Rectal smooth muscle tissue (tissue), 1 donor: ENCODE measurements at regions not wholly inside any gene's neighbourhood (a gene's known extent, or its start where the extent isn't known, plus 50 kb on each side); places are given as distances from the start of the nearest gene placed in this dataset.

Source experiments
- H3K27ac ChIP-seq: one replicate; pipeline ENCODE4 v1.7.0; 2013; ENCODE audit warnings: low read depth, low read length, inconsistent platforms
- H3K27me3 ChIP-seq: one replicate; pipeline ENCODE4 v1.7.0; 2013; ENCODE audit warnings: low read length; ENCODE audit not compliant: control insufficient read depth, insufficient read depth
- H3K36me3 ChIP-seq: one replicate; pipeline ENCODE4 v1.7.0; 2013; ENCODE audit warnings: low read length; ENCODE audit not compliant: control insufficient read depth, insufficient read depth
- H3K4me1 ChIP-seq: one replicate; pipeline ENCODE4 v1.7.0; 2013; ENCODE audit warnings: low read length; ENCODE audit not compliant: control insufficient read depth, insufficient read depth
- H3K4me3 ChIP-seq: one replicate; pipeline ENCODE4 v1.7.0; 2013; ENCODE audit warnings: low read length
- H3K9ac ChIP-seq: one replicate; pipeline ENCODE4 v1.7.0; 2013; ENCODE audit warnings: low read length

GRCh38 chr11:15910761-15911160 is 445.6 kb downstream of the SOX6 start:
- Histone ChIP-seq H3K27ac (no peak overlapping the region), H3K4me3 (no peak overlapping the region), H3K27me3 (no peaks in the 10 kb centered on the region)

DNA sequence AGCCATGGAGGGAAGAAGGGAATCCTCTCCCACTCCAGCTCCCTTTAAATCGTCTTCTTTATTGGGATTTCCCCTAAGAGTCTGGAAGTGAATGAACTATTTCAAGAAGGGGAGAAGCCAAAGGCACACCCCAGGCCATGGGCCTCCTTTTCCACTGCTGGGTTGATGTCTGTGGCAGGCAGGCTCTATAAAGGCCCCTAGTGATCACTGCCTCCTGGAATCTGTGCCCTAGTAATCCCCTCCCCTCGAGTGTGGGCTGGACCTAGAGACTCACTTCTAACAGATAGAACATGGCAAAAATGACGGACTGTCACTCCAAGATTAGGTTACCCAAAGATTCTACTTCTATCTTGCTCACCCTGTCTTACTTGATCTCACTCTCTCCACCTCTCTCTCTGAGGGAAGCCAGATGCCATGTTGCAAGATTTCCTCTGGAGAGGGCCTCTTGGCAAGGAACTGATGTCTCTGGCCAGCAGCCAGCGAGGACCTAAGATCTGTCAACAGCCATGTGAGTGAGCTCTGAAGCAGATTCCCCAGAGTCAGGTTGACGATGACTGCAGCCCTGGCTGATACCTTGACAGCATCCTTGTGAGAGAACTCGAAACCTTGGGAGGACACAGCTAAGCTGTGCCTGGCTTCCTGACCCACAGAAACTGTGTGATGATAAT is 444.8 kb downstream of the SOX6 start:
- Histone ChIP-seq H3K27me3 (no peaks in the 10 kb centered on the region), H3K36me3 (no peaks in the 10 kb centered on the region), H3K4me1 (no peaks in the 10 kb centered on the region), H3K4me3 (no peak overlapping the region), H3K27ac (no peak overlapping the region), H3K9ac (no peak overlapping the region)

More at GRCh38 chr11:15910761-15911160, 445.6 kb downstream of the SOX6 start:
- H3K9ac ChIP-seq, result no peak overlapping the region
- H3K4me1 ChIP-seq, result no peaks in the 10 kb centered on the region
- H3K36me3 ChIP-seq, result no peaks in the 10 kb centered on the region

DNA sequence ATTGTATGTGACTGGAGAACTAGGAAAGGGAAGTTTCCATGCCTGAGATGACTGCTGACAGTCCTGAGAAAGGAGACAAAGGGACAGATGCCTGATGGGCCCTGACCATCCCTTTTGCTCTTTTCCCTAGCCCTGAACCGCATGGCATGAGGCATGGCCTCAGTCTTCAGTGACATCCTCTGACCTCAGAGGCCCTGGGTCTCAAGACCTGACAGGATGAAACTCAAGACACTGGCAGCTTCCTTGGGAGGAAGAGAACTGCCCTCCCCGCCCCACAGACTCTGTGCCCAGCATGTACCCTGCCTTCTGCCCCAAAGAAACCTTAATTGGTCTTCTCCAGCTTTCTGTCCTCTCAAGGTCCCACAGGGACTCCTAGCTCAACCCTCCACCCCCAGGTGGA is 444.1 kb downstream of the SOX6 start:
- no peaks in the 10 kb centered on the region for H3K27me3 ChIP-seq
- no peaks in the 10 kb centered on the region for H3K4me1 ChIP-seq
- H3K9ac ChIP-seq, result no peak overlapping the region
- no peaks in the 10 kb centered on the region for H3K36me3 ChIP-seq
- no peak overlapping the region for H3K27ac ChIP-seq
- H3K4me3 ChIP-seq, result no peak overlapping the region

GRCh38 chr11:15912825-15913224 is 443.5 kb downstream of the SOX6 start:
- no peaks in the 10 kb centered on the region for H3K27me3 ChIP-seq
- no peak overlapping the region for H3K27ac ChIP-seq
- H3K9ac ChIP-seq, result no peak overlapping the region
- no peaks in the 10 kb centered on the region for H3K4me1 ChIP-seq
- no peak overlapping the region for H3K4me3 ChIP-seq
- H3K36me3 ChIP-seq, result no peaks in the 10 kb centered on the region

DNA sequence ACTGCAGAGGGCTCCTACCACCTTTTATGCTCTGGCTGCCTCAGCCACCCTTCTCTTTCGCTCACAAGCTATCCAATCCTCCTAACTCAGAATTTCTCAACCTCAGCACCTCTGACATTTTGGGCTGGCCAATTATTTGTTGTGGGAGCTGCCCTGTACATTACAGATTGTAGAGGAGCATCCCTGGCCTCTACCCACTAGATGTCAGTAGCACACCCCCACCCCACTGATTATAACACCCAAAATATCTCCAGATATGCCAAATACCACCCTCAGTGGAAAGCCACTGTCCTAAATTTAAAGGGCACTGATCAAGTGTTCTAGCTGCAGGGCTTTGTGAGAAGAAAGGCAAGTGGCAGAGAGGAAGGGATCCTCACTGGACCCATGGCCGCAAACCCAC is 443.1 kb downstream of the SOX6 start:
- H3K27ac ChIP-seq, result no peak overlapping the region
- no peaks in the 10 kb centered on the region for H3K4me1 ChIP-seq
- H3K36me3 ChIP-seq, result no peaks in the 10 kb centered on the region
- no peaks in the 10 kb centered on the region for H3K27me3 ChIP-seq
- no peak overlapping the region for H3K4me3 ChIP-seq
- H3K9ac ChIP-seq, result no peak overlapping the region
